ENCODE measurements at regions not wholly inside any gene's neighbourhood (a gene's known extent, or its start where the extent isn't known, plus 50 kb on each side); places are given as distances from the start of the nearest gene placed in this dataset.

GRCh38 chr9:17004500-17004899, 130.3 kb upstream of the CNTLN start:
- ATAC-seq (no peak), DNase-seq (no peak)
- no peaks in the 10 kb centered on the region for H3K36me3 ChIP-seq (replicated peaks in 1 of 2; ENCODE audit: insufficient read depth in 1 of 2, low read depth in 2 of 2)
- no peaks in the 10 kb centered on the region for H3K4me1 ChIP-seq
- no peak overlapping the region for H3K4me3 ChIP-seq
- intact Hi-C loops (cut with DNase I), result no loop called here
- H3K9me3 ChIP-seq, result no peaks in the 10 kb centered on the region
- no peak overlapping the region for H3K27ac ChIP-seq
- no peak for TF ChIP-seq CTCF (IDR thresholded peaks at IDR 0.05)
- no peak for TF ChIP-seq POLR2A (IDR thresholded peaks at IDR 0.05)
- 46 to 48% methylated on average over 5 of the region's 5 CpGs for WGBS, 2 donors
- H3K27me3 ChIP-seq, result no peaks in the 10 kb centered on the region

GRCh38 chr9:17003576-17004240, 131.1 kb upstream of the CNTLN start:
- no peaks in the 10 kb centered on the region for H3K4me1 ChIP-seq
- 94 to 100% methylated on average over 1 of the region's 1 CpG for WGBS, 2 donors
- no peak overlapping the region for H3K27ac ChIP-seq
- H3K36me3 ChIP-seq (replicated peaks in 1 of 2; ENCODE audit: insufficient read depth in 1 of 2, low read depth in 2 of 2), result no peaks in the 10 kb centered on the region
- no peak for TF ChIP-seq POLR2A (IDR thresholded peaks at IDR 0.05)
- TF ChIP-seq CTCF (IDR thresholded peaks at IDR 0.05), result no peak
- ATAC-seq (no peak), DNase-seq (no peak)
- intact Hi-C loops (cut with DNase I), result no loop called here
- no peaks in the 10 kb centered on the region for H3K27me3 ChIP-seq
- H3K9me3 ChIP-seq, result no peaks in the 10 kb centered on the region
- no peak overlapping the region for H3K4me3 ChIP-seq

GRCh38 chr9:16996901-16997491, 126.5 kb upstream of the BNC2 start:
- Histone ChIP-seq H3K27me3 (no peaks in the 10 kb centered on the region), H3K9me3 (peaks cover 0 to 26% (median 3%) of the 10 kb centered on the region in 3 donors), H3K27ac (no peak overlapping the region), H3K4me1 (no peaks in the 10 kb centered on the region), H3K4me3 (no peak overlapping the region), H3K36me3 (replicated peaks in 1 of 2; ENCODE audit: insufficient read depth in 1 of 2, low read depth in 2 of 2) (no peaks in the 10 kb centered on the region)
- DNase-seq (no peak), ATAC-seq (no peak)
- 78 to 84% methylated on average over 2 of the region's 2 CpGs for WGBS, 2 donors
- intact Hi-C loops (cut with DNase I), result no loop called here
- TF ChIP-seq CTCF (IDR thresholded peaks at IDR 0.05) (no peak), POLR2A (IDR thresholded peaks at IDR 0.05) (no peak)

GRCh38 chr9:16992138-16992537, 121.7 kb upstream of the BNC2 start:
- H3K36me3 ChIP-seq (replicated peaks in 1 of 2; ENCODE audit: insufficient read depth in 1 of 2, low read depth in 2 of 2), result no peaks in the 10 kb centered on the region
- no peak overlapping the region for H3K4me3 ChIP-seq
- intact Hi-C loops (cut with DNase I), result no loop called here
- no peaks in the 10 kb centered on the region for H3K27me3 ChIP-seq
- TF ChIP-seq CTCF (IDR thresholded peaks at IDR 0.05), result no peak
- no peak for TF ChIP-seq POLR2A (IDR thresholded peaks at IDR 0.05)
- DNase-seq, result no peak
- no peaks in the 10 kb centered on the region for H3K4me1 ChIP-seq
- ATAC-seq, result no peak
- 37 to 52% methylated on average over 2 of the region's 2 CpGs for WGBS, 2 donors
- no peak overlapping the region for H3K27ac ChIP-seq
- H3K9me3 ChIP-seq, result peaks cover 0 to 21% (median 3%) of the 10 kb centered on the region in 3 donors

GRCh38 chr9:16987026-16987425, 116.6 kb upstream of the BNC2 start:
- H3K27ac ChIP-seq, result no peak overlapping the region
- H3K27me3 ChIP-seq, result no peaks in the 10 kb centered on the region
- H3K4me3 ChIP-seq, result no peak overlapping the region
- H3K9me3 ChIP-seq, result no peaks in the 10 kb centered on the region
- DNase-seq, result no peak
- 33 to 55% methylated on average over 2 of the region's 2 CpGs for WGBS, 2 donors
- intact Hi-C loops (cut with DNase I), result no loop called here
- TF ChIP-seq POLR2A (IDR thresholded peaks at IDR 0.05), result no peak
- no peak for TF ChIP-seq CTCF (IDR thresholded peaks at IDR 0.05)
- H3K4me1 ChIP-seq, result no peaks in the 10 kb centered on the region
- H3K36me3 ChIP-seq (replicated peaks in 1 of 2; ENCODE audit: insufficient read depth in 1 of 2, low read depth in 2 of 2), result no peaks in the 10 kb centered on the region
- ATAC-seq, result no peak
